Kidney epithelial cell (primary cell): ENCODE measurements at regions not wholly inside any gene's neighbourhood (a gene's known extent, or its start where the extent isn't known, plus 50 kb on each side); places are given as distances from the start of the nearest gene placed in this dataset.

ENCODE experiments used
- DNase-seq: peaks from one replicate; pipeline ENCODE4 v3.0.0-alpha.2; 2010; ENCODE audit warnings: low read depth
- H3K27me3 ChIP-seq: 2 replicates; pipeline ENCODE4 v1.6.0; 2011; ENCODE audit warnings: low read length; ENCODE audit not compliant: control insufficient read depth, insufficient read depth
- H3K36me3 ChIP-seq: 2 replicates; pipeline ENCODE4 v1.5.1; 2011; ENCODE audit warnings: low read length; ENCODE audit not compliant: control insufficient read depth, insufficient read depth
- H3K4me3 ChIP-seq: 2 replicates; pipeline ENCODE4 v1.5.1; 2011; ENCODE audit warnings: low read depth, mild to moderate bottlenecking, control low read depth, low read length
- CTCF ChIP-seq: IDR thresholded peaks from 2 replicates; pipeline ENCODE4 v1.5.1; 2011; ENCODE audit warnings: mild to moderate bottlenecking, moderate library complexity, low read length, control low read depth, inconsistent platforms; ENCODE audit not compliant: insufficient read depth, poor library complexity, severe bottlenecking

GRCh38 chr9:89746385-89747116, 141.7 kb downstream of the GADD45G start:
- no peak overlapping the region for H3K4me3 ChIP-seq
- peaks cover 5% of the 10 kb centered on the region for H3K27me3 ChIP-seq
- no peak for DNase-seq
- no peaks in the 10 kb centered on the region for H3K36me3 ChIP-seq
- no peak for TF ChIP-seq CTCF

DNA sequence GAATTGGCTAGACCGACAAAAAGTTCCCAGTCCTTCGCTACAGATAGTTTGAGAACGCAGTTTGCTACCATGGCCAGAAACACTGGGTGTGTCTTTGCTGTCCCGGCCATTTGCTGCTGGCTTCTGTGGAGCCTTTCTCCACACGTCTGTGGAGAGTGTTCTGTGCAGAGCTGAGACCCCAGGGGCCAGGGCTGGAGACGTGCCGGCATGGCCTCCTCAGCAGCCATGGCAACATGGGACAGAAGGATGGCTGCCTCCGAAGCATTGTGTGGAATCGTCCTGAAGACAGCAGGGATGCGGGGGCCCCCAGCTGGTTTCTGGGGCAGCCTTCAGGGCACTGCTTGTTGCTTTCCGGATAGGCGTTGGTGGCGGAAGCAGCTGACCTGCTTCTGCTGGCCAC, 142.8 kb downstream of the GADD45G start:
- H3K27me3 ChIP-seq, result peaks cover 5% of the 10 kb centered on the region
- no peak for TF ChIP-seq CTCF
- no peaks in the 10 kb centered on the region for H3K36me3 ChIP-seq
- DNase-seq, result no peak
- no peak overlapping the region for H3K4me3 ChIP-seq

- TF ChIP-seq CTCF, result no peak
- Histone ChIP-seq H3K27me3 (peaks cover 5% of the 10 kb centered on the region), H3K4me3 (no peak overlapping the region), H3K36me3 (no peaks in the 10 kb centered on the region)
- no peak for DNase-seq
These were observed 143.3 kb downstream of the GADD45G start for GRCh38 chr9:89748021-89748670.

- peaks cover 5% of the 10 kb centered on the region for H3K27me3 ChIP-seq
- no peak for DNase-seq
- no peaks in the 10 kb centered on the region for H3K36me3 ChIP-seq
- no peak for TF ChIP-seq CTCF
- no peak overlapping the region for H3K4me3 ChIP-seq
These were observed 144.2 kb downstream of the GADD45G start for GRCh38 chr9:89748831-89749499.

DNA sequence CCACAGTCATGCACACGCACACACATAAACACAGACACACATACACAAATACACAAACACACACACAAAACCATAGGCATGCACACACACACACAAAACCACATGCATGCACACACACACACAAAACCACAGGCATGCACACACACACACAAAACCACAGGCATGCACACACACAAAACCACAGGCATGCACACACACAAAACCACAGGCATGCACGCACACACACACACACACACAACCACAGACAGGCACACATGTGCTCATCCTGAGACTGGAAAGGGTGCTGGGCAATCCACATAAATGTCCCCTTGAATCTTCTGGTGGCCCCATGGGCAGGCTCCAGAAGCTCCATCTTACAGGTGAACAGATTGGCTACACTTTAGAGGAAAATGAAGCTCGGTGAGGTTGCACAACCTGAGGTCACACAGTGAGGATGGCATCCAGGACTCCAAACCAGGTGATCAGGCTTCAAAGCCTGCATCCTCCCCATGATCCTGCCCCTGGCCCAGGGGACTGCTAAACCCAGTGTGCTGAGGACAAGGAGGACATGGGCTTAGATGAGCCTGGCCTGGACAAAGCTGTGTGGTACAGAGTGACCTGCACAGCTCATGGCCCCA, 144.8 kb downstream of the GADD45G start:
- Histone ChIP-seq H3K4me3 (no peak overlapping the region), H3K27me3 (peaks cover 7% of the 10 kb centered on the region), H3K36me3 (no peaks in the 10 kb centered on the region)
- no peak for TF ChIP-seq CTCF
- no peak for DNase-seq
